A549 (cell line): ENCODE measurements at regions not wholly inside any gene's neighbourhood (a gene's known extent, or its start where the extent isn't known, plus 50 kb on each side); places are given as distances from the start of the nearest gene placed in this dataset.
"Not testable (repeated sequence)": the region's sequence is repeated elsewhere in the genome, so short reads cannot be mapped to it uniquely, and the experiment has no call there.

Experiments
- CBX2 ChIP-seq: fragments of 200-600 bp; sonication (generic); IDR thresholded peaks from 2 replicates; pipeline ENCODE4 v1.6.1; 2016; ENCODE audit warnings: low read depth, mild to moderate bottlenecking, borderline replicate concordance
- CEBPB ChIP-seq, 2 experiments: fragments of >200 bp in 1 of 2; sonication (Bioruptor Twin) in 1 of 2; formaldehyde crosslinking in 1 of 2; IDR thresholded peaks; 2 replicates each; pipeline ENCODE4 v1.6.1; 2012 to 2016
- CTCF ChIP-seq: fragments of >200 bp; sonication (Bioruptor Twin); formaldehyde crosslinking; IDR thresholded peaks from 3 replicates; pipeline ENCODE4 v1.5.1; 2016
- EHMT2 ChIP-seq: fragments of 200-600 bp; sonication (generic); IDR thresholded peaks from 2 replicates; pipeline ENCODE4 v1.6.1; 2016; ENCODE audit warnings: antibody characterized with exemption, low read depth, mild to moderate bottlenecking, moderate library complexity
- JUNB ChIP-seq: fragments of >200 bp; sonication (Bioruptor Twin); formaldehyde crosslinking; IDR thresholded peaks from 2 replicates; pipeline ENCODE4 v1.6.1; 2016
- POLR2A ChIP-seq: IDR thresholded peaks from 2 replicates; pipeline ENCODE4 v1.6.1; 2012; ENCODE audit warnings: mild to moderate bottlenecking, low read length
- POLR2AphosphoS2 ChIP-seq: conservative IDR thresholded peaks from 2 replicates; pipeline ENCODE4 v1.6.1; 2012; ENCODE audit warnings: low read length, improper control_type of control experiment, inconsistent platforms
- RCOR1 ChIP-seq: fragments of 150-350 bp; IDR thresholded peaks from 2 replicates; pipeline ENCODE4 v1.6.1; 2014; ENCODE audit warnings: antibody characterized with exemption, low read length, low read depth
- REST ChIP-seq: fragments of 200-600 bp; sonication (generic); IDR thresholded peaks from 2 replicates; pipeline ENCODE4 v1.6.1; 2016; ENCODE audit warnings: antibody characterized with exemption, mild to moderate bottlenecking, moderate library complexity
- RFX5 ChIP-seq: fragments of 450-650 bp; IDR thresholded peaks from 2 replicates; pipeline ENCODE4 v1.7.1; 2014; ENCODE audit warnings: antibody characterized with exemption, mild to moderate bottlenecking, moderate library complexity
- TP53 ChIP-seq: fragments of 250-450 bp; sonication (Bioruptor Pico); IDR thresholded peaks from 2 replicates; pipeline ENCODE4 v1.5.0; 2021; ENCODE audit warnings: mild to moderate bottlenecking, moderate library complexity

GRCh38 chrY:6508842-6509241, 262.8 kb downstream of the TSPY2 start:
- not testable (repeated sequence) for TF ChIP-seq POLR2AphosphoS2; RCOR1; CTCF; EHMT2; CEBPB (IDR thresholded peaks at IDR 0.05); TP53; POLR2A; REST; RFX5; CBX2; JUNB
